Bronchial epithelial cell (primary cell): ENCODE measurements at regions not wholly inside any gene's neighbourhood (a gene's known extent, or its start where the extent isn't known, plus 50 kb on each side); places are given as distances from the start of the nearest gene placed in this dataset.
"Not testable (repeated sequence)": the region's sequence is repeated elsewhere in the genome, so short reads cannot be mapped to it uniquely, and the experiment has no call there.

ENCODE experiments used
- DNase-seq: peaks from one replicate; pipeline ENCODE4 v3.0.0-alpha.2; 2010; ENCODE audit warnings: low read depth
- FAIRE-seq: peaks from 2 replicates; lab custom pipeline; 2011; peaks lifted over from hg19 to GRCh38; lab: Jason Lieb, UNC
- H3K27me3 ChIP-seq: 2 replicates; pipeline ENCODE4 v1.5.1; 2011; ENCODE audit warnings: low read length; ENCODE audit not compliant: control insufficient read depth, insufficient read depth
- H3K36me3 ChIP-seq: 2 replicates; pipeline ENCODE4 v1.5.1; 2011; ENCODE audit warnings: low read length; ENCODE audit not compliant: control insufficient read depth, insufficient read depth
- H3K4me3 ChIP-seq: 2 replicates; pipeline ENCODE4 v1.5.1; 2011; ENCODE audit warnings: mild to moderate bottlenecking, low read depth, low read length, control low read depth
- TF ChIP-seq, protein P1 (sequence below): IDR thresholded peaks from 2 replicates; pipeline ENCODE4 v1.5.1; 2011; ENCODE audit warnings: mild to moderate bottlenecking, moderate library complexity, low read length, control low read depth, inconsistent platforms; ENCODE audit not compliant: insufficient read depth, severe bottlenecking

DNA sequence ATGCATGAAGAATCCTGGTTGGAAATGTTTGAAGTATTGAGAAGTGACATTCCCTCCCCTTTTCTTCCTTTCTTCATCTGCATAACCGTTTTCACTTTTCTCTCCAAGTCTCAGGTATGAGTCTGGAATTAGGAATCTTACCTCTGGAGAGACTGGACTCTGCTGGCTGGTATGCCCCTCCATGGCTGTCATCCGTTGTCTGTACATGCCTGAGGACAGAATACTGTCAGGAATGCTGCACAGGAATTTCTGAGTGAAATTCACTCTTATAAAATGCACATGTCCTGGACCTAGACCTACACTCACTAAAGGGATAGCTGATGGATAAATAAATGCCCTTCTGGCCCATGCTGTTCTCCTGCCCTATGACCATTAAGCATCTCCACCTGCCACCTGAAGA lies 179.5 kb downstream of the MSN start:
- peak; percentile 66 for FAIRE-seq
- TF ChIP-seq, protein P1, sequence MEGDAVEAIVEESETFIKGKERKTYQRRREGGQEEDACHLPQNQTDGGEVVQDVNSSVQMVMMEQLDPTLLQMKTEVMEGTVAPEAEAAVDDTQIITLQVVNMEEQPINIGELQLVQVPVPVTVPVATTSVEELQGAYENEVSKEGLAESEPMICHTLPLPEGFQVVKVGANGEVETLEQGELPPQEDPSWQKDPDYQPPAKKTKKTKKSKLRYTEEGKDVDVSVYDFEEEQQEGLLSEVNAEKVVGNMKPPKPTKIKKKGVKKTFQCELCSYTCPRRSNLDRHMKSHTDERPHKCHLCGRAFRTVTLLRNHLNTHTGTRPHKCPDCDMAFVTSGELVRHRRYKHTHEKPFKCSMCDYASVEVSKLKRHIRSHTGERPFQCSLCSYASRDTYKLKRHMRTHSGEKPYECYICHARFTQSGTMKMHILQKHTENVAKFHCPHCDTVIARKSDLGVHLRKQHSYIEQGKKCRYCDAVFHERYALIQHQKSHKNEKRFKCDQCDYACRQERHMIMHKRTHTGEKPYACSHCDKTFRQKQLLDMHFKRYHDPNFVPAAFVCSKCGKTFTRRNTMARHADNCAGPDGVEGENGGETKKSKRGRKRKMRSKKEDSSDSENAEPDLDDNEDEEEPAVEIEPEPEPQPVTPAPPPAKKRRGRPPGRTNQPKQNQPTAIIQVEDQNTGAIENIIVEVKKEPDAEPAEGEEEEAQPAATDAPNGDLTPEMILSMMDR: no peak
- Histone ChIP-seq H3K4me3 (no peak overlapping the region), H3K27me3 (no peaks in the 10 kb centered on the region), H3K36me3 (no peaks in the 10 kb centered on the region)
- DNase-seq: peak; percentile 23

DNA sequence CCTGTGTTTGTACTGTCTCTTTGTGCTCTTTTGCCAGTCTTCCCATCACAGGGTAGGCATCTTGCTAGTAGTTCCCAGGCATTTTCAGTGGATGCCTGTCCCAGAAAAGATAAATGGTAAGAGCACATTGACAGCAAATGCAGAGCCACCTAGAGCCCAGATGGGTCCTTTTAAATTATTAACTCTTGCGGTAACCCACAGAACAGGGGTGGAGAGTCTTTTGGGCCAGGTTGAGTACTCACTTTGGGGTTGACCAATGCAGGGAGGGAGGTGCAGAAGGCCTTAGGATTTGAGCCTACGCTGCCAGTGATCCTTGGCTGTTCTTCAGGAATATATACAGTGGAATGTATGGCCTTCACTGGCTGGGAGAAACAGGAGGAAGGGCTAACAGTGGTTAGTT lies 173.8 kb downstream of the MSN start:
- DNase-seq (no peak), FAIRE-seq (no peak)
- TF ChIP-seq, protein P1: no peak
- Histone ChIP-seq H3K27me3 (no peaks in the 10 kb centered on the region), H3K4me3 (no peak overlapping the region), H3K36me3 (no peaks in the 10 kb centered on the region)

DNA sequence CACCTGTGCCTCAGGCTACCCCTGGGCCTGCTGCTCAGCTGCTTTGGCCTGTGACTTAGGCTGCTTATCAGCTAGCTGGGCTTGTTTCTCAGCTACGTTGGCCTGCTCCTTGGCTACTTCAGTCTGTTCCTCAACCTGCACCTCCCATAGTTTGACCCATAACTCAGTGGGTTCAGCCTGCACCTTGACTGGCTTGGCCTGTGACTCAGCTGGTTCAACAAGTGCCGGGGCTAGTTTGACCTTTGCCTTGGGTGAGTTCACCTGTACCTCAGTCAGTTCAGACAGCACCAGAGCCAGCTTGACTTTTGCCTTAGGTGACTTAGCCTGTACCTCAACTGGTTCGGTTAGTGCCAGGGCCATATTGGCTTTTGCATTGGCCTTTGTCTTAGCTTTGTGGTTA lies 171.2 kb downstream of the MSN start:
- TF ChIP-seq, protein P1: no peak
- DNase-seq: no peak
- H3K36me3 ChIP-seq: no peaks in the 10 kb centered on the region
- FAIRE-seq: no peak
- H3K4me3 ChIP-seq: no peak overlapping the region
- H3K27me3 ChIP-seq: no peaks in the 10 kb centered on the region

DNA sequence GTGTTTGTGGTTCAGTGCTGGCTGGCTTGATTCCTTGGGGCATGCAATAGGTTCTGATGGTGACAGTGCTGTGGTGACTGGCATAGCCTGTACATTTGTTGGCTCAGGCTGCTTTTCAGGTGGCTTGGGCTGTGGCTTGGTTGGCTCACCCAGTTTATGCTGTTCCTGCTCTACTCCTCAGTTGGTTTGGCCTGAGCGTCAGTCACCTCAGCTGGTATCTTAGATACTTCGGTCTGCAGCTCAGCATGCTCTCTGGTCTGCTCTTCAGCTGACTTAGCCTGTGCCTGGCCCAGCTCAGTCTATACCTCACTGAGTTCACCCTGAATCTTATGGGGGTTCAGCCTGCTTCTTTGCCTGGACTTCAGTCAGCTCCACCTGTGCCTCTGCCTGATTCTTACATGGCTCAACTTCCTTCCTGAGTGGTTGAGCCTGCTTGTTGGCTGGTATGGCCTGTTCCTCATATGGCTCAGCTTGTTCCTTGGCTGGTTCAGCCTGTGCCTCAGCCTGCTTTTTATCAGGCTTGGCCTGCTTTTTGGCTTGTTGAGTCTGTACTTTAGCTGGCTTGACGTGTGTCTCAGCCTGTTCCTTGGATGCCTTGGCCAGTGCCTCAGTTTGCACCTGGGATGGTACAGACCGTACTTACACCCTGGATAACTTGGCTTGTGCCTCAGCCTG lies 170.6 kb downstream of the MSN start:
- FAIRE-seq (no peak), DNase-seq (no peak)
- Histone ChIP-seq H3K36me3 (no peaks in the 10 kb centered on the region), H3K4me3 (no peak overlapping the region), H3K27me3 (no peaks in the 10 kb centered on the region)
- TF ChIP-seq, protein P1: no peak

DNA sequence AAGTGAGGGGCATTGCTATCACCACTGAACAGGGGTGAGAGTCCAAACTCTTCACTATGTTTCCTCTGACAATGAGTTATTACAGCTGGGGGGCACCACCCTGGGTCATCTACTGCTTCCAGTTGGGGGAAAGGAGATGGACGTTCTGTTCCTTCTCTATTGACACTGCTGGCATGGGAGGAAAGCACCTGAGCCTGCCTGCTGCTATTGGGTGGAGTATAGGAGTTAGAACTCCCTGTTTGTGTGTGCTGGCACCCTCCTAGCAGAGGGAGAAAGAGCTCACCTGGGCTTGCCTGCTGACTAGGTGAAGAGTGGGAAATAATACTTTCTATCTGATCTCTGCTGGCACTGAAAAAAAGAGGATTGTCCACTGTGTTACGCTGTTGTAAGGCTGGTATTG lies 163.8 kb downstream of the MSN start:
- TF ChIP-seq, protein P1: no peak
- H3K4me3 ChIP-seq: no peak overlapping the region
- no peaks in the 10 kb centered on the region for H3K36me3 ChIP-seq
- H3K27me3 ChIP-seq: no peaks in the 10 kb centered on the region
- FAIRE-seq (no peak), DNase-seq (no peak)

DNA sequence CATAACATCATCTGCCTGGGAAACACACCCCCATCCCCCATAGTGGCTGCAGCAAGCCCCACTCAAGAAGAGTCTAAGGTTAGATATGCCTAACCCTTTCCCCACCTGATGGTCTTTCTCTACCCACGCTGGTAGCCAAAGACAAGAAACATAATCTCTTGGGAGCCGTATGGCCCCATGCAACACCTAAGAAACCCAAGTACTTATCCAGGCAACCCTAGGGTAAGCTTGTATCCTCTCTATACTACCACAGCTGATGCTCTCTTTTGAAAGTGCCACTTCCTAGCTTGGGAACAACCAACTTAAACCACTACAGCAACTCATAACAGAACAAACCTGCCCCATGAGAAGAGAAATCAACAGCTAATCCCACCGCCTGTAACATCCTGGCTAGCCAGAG lies 161.1 kb downstream of the MSN start:
- DNase-seq (no peak), FAIRE-seq (no peak)
- Histone ChIP-seq H3K27me3 (no peaks in the 10 kb centered on the region), H3K4me3 (no peak overlapping the region), H3K36me3 (no peaks in the 10 kb centered on the region)
- TF ChIP-seq, protein P1: no peak

DNA sequence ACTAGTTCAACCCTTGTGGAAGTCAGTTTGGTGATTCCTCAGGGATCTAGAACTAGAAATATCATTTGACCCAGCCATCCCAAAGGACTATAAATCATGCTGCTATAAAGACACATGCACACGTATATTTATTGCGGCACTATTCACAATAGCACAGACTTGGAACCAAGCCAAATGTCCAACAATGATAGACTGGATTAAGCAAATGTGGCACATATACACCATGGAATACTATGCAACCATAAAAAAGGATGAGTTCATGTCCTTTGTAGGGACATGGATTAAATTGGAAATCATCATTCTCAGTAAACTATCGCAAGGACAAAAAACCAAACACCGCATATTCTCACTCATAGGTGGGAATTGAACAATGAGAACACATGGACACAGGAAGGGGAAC lies 157.8 kb downstream of the MSN start:
- not testable (repeated sequence) for H3K36me3 ChIP-seq, H3K27me3 ChIP-seq, FAIRE-seq, H3K4me3 ChIP-seq, DNase-seq
